ENCODE measurements at regions not wholly inside any gene's neighbourhood (a gene's known extent, or its start where the extent isn't known, plus 50 kb on each side); places are given as distances from the start of the nearest gene placed in this dataset.

- no peaks in the 10 kb centered on the region for H3K9me3 ChIP-seq
- H3K27ac ChIP-seq = no peak overlapping the region
- DNase-seq (no peak), ATAC-seq (ENCODE audit: low FRiP score in 2 of 2) (no peak)
- WGBS, 2 donors = 0 to 81% methylated on average over 1 of the region's 1 CpG
- TF ChIP-seq POLR2AphosphoS5 (IDR thresholded peaks at IDR 0.05) (no peak), POLR2A (IDR thresholded peaks at IDR 0.05) (no peak), CTCF (IDR thresholded peaks at IDR 0.05) (no peak), EP300 (IDR thresholded peaks at IDR 0.05) (no peak)
- H3K4me3 ChIP-seq = no peak overlapping the region
- H3K27me3 ChIP-seq = no peaks in the 10 kb centered on the region
- no peaks in the 10 kb centered on the region for H3K36me3 ChIP-seq
- H3K4me1 ChIP-seq = no peaks in the 10 kb centered on the region
Measured at GRCh38 chr14:65192686-65193085, 90.4 kb upstream of the MAX start.

GRCh38 chr14:65193916-65194590, 91.7 kb upstream of the MAX start:
- no peaks in the 10 kb centered on the region for H3K27me3 ChIP-seq
- no peak for TF ChIP-seq POLR2A (IDR thresholded peaks at IDR 0.05)
- ATAC-seq (ENCODE audit: low FRiP score in 2 of 2) (no peak), DNase-seq (no peak)
- H3K36me3 ChIP-seq = no peaks in the 10 kb centered on the region
- 61 to 84% methylated on average over 2 to 3 of the region's 3 CpGs for WGBS, 2 donors
- H3K4me3 ChIP-seq = no peak overlapping the region
- no peak overlapping the region for H3K27ac ChIP-seq
- no peaks in the 10 kb centered on the region for H3K9me3 ChIP-seq
- H3K4me1 ChIP-seq = no peaks in the 10 kb centered on the region

GRCh38 chr14:65195042-65195719, 92.9 kb upstream of the MAX start:
- no peak overlapping the region for H3K27ac ChIP-seq
- H3K9me3 ChIP-seq = no peaks in the 10 kb centered on the region
- no peak overlapping the region for H3K4me3 ChIP-seq
- H3K4me1 ChIP-seq = no peaks in the 10 kb centered on the region
- H3K36me3 ChIP-seq = no peaks in the 10 kb centered on the region
- DNase-seq (no peak), ATAC-seq (ENCODE audit: low FRiP score in 2 of 2) (no peak)
- TF ChIP-seq CTCF (IDR thresholded peaks at IDR 0.05) (no peak), EP300 (IDR thresholded peaks at IDR 0.05) (no peak), POLR2AphosphoS5 (IDR thresholded peaks at IDR 0.05) (no peak), POLR2A (IDR thresholded peaks at IDR 0.05) (no peak)
- no peaks in the 10 kb centered on the region for H3K27me3 ChIP-seq
- 91 to 92% methylated on average over 9 of the region's 9 CpGs for WGBS, 2 donors

GRCh38 chr14:65198346-65198745, 96.0 kb upstream of the MAX start:
- H3K4me1 ChIP-seq = no peaks in the 10 kb centered on the region
- WGBS, 2 donors = 89 to 93% methylated on average over 1 of the region's 1 CpG
- no peaks in the 10 kb centered on the region for H3K9me3 ChIP-seq
- DNase-seq (no peak), ATAC-seq (ENCODE audit: low FRiP score in 2 of 2) (no peak)
- no peak overlapping the region for H3K4me3 ChIP-seq
- no peaks in the 10 kb centered on the region for H3K36me3 ChIP-seq
- no peaks in the 10 kb centered on the region for H3K27me3 ChIP-seq
- TF ChIP-seq EP300 (IDR thresholded peaks at IDR 0.05) = no peak
- no peak for TF ChIP-seq CTCF (IDR thresholded peaks at IDR 0.05)
- TF ChIP-seq POLR2A (IDR thresholded peaks at IDR 0.05) = no peak
- no peak overlapping the region for H3K27ac ChIP-seq

- H3K4me3 ChIP-seq = no peak overlapping the region
- no peaks in the 10 kb centered on the region for H3K36me3 ChIP-seq
- TF ChIP-seq POLR2AphosphoS5 (IDR thresholded peaks at IDR 0.05) = no peak
- no peak for TF ChIP-seq EP300 (IDR thresholded peaks at IDR 0.05)
- no peak for TF ChIP-seq POLR2A (IDR thresholded peaks at IDR 0.05)
- TF ChIP-seq CTCF (IDR thresholded peaks at IDR 0.05) = no peak
- ATAC-seq (ENCODE audit: low FRiP score in 2 of 2) = no peak
- DNase-seq = no peak
- WGBS, 2 donors = 50 to 80% methylated on average over 1 of the region's 1 CpG
- no peaks in the 10 kb centered on the region for H3K27me3 ChIP-seq
- no peak overlapping the region for H3K27ac ChIP-seq
- H3K9me3 ChIP-seq = no peaks in the 10 kb centered on the region
- no peaks in the 10 kb centered on the region for H3K4me1 ChIP-seq
Measured at GRCh38 chr14:65200454-65200853, 98.1 kb upstream of the MAX start.

Data from upper lobe of left lung (tissue), 6 donors.